Coronary artery (tissue), 2 donors: ENCODE measurements at regions not wholly inside any gene's neighbourhood (a gene's known extent, or its start where the extent isn't known, plus 50 kb on each side); places are given as distances from the start of the nearest gene placed in this dataset.

Source experiments
- DNase-seq: peaks from one replicate; pipeline ENCODE4 v3.0.0-alpha.2; 2017; ENCODE audit warnings: low spot score
- H3K27ac ChIP-seq, 2 donors: fragments of 200-600 bp; sonication (generic); one replicate each; pipeline ENCODE4 v1.5.1; 2016 to 2019
- H3K4me3 ChIP-seq: fragments of 200-600 bp; sonication (generic); 2 replicates; pipeline ENCODE4 v1.5.1; 2016; ENCODE audit warnings: mild to moderate bottlenecking, moderate library complexity
- CTCF ChIP-seq: fragments of 200-600 bp; sonication (generic); IDR thresholded peaks from one replicate; pipeline ENCODE4 v1.5.1; 2019; ENCODE audit warnings: antibody characterized with exemption

DNA sequence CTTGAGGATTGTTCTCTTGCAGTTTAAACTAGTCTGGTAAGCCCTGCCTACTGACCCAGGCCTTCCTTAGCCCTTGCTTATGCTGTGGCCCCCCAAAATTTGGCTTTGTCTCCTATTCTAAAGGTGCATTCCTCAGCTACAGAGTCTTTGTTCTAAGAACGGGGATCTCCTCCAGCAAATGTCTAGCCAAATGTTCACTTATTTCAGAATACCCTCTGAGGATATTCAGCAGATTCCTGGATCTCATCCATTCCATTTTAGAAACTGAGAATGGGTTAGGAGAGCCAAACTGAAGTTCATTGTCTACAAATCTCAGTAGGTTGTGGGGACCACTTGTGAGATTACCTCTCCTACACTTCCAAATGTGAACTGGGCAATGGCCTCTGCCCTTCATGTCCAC is 164.2 kb upstream of the ARG1 start:
- TF ChIP-seq CTCF: no peak
- H3K4me3 ChIP-seq: no peak overlapping the region
- DNase-seq: no peak

GRCh38 chr6:131410785-131411184 is 162.2 kb upstream of the ARG1 start:
- no peak overlapping the region for H3K4me3 ChIP-seq
- no peak for TF ChIP-seq CTCF

More for the DNA sequence above, 164.2 kb upstream of the ARG1 start:
- no peak overlapping the region for H3K27ac ChIP-seq

DNA sequence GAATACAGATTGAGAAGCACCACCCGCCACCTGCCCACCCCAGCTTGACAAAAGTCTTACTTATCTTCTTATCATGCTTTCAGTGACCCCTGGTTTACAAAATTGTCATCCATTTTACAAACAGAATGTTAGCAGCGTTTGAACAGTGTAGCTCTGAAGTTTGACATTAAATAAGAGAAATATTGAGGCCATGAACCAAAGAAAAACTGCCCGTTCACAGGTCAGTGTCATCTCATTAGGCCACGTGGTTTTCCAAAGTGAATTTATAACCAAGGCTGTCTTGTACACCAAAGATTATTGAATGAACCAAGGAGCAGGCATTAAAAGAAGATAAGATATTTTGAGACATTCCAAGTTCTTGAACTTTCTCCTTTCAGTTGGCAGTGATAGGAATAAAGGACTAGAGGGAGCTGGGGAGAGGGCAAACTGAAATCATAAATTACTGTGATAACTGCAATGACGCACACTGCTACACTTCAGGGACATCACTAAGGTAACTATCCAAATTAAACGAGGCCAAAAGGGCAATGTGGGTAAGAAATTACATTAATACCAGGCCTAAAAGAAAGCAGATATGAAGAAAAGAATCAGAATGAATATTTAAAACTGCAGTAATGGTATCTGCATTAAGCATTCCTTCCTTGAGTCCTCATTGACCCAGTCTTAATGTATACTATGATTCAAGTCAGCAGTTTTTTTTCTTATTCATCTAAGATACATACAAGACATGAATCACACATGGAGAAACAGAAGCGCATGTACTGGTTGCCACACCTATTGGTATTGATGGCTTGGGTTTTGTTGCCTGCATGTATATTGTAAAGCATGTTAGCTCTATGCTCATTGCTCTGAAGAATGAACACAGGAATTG is 159.8 kb upstream of the ARG1 start:
- TF ChIP-seq CTCF: no peak
- no peak for DNase-seq
- no peak overlapping the region for H3K4me3 ChIP-seq
- H3K27ac ChIP-seq: no peak overlapping the region

More at GRCh38 chr6:131410785-131411184, 162.2 kb upstream of the ARG1 start:
- no peak for DNase-seq
- no peak overlapping the region for H3K27ac ChIP-seq

DNA sequence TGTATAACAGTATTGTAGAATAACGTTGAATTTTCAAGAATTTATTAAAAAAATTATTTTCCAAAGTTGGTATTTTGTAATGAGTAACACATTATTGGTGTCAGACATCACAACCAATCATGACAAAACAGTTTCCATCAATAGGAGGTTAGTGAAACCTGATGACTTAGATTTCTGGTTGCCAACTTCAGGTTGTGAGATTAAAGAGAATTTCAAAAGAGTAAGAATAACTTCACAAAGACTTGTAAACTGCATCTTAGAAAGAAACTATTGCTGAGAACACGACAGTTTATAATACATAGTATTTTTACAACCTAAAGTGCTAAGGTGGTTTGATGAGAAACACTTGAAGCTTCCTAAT is 159.2 kb upstream of the ARG1 start:
- Histone ChIP-seq H3K27ac (no peak overlapping the region), H3K4me3 (no peak overlapping the region)
- no peak for TF ChIP-seq CTCF
- DNase-seq: no peak

DNA sequence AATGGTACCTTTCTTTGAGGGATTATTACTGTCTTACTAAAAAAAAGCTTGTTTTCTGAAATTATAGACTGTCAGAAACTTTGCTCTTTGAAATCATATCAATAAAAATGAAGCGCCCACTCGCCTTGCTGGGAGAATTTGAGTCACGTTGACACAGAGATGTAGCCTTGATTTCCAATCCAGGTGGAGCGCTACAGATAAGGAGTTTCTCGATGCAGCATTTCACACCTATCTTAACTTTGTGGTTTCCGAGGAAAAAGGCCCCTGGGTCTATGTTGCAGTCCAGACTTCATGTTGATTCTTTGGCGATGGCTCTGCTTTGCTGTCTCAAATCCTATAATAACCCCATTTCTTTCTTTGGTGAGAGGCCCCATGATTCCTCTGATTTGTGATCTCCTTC is 158.1 kb upstream of the ARG1 start:
- Histone ChIP-seq H3K27ac (no peak overlapping the region), H3K4me3 (no peak overlapping the region)
- DNase-seq: no peak
- no peak for TF ChIP-seq CTCF

DNA sequence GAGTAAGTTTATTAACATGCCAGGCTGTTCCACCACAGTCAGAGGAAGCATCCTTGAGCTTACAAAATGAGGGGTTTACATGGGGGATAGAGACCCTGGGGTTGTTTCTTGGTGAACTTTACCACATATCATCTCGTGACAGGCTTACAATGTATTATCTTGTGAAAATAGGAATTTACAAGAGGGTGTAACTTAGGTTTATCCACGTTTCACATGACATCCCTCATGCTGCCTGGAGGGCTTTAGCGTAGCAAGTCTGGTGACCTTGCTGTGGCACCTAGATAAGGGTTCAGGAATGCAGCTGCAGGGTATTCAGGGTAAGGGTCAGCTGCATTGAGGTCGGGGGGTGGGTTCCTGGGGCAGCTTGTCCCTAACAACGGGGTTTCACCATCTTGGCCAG is 154.6 kb upstream of the ARG1 start:
- no peak for TF ChIP-seq CTCF
- no peak overlapping the region for H3K4me3 ChIP-seq
- H3K27ac ChIP-seq: no peak overlapping the region
- DNase-seq: no peak

- TF ChIP-seq CTCF: no peak
- DNase-seq: no peak
- Histone ChIP-seq H3K27ac (no peak overlapping the region), H3K4me3 (no peak overlapping the region)
Measured at GRCh38 chr6:131419702-131420101, 153.3 kb upstream of the ARG1 start.
